ENCODE measurements at regions not wholly inside any gene's neighbourhood (a gene's known extent, or its start where the extent isn't known, plus 50 kb on each side); places are given as distances from the start of the nearest gene placed in this dataset.

GRCh38 chr14:98924046-98924445 lies 348.0 kb downstream of the BCL11B start:
- peak; percentile 16 to 29 for DNase-seq
- FAIRE-seq = no peak
- no peak overlapping the region for H3K27ac ChIP-seq (ENCODE audit: low read depth in 1 of 3, low read length in 2 of 3)
- H3K9me3 ChIP-seq (ENCODE audit: control insufficient read depth in 2 of 2, insufficient read depth in 1 of 2, low read depth in 1 of 2, low read length in 1 of 2) = no peaks in the 10 kb centered on the region
- no peaks in the 10 kb centered on the region for H3K36me3 ChIP-seq (ENCODE audit: control insufficient read depth in 3 of 3, insufficient read depth in 2 of 3, low read depth in 1 of 3, low read length in 3 of 3)
- H3K4me3 ChIP-seq (ENCODE audit: low read depth in 1 of 3, low read length in 3 of 3) = no peak overlapping the region
- peaks cover 0 to 2% (median 0%) of the 10 kb centered on the region in 3 donors for H3K4me1 ChIP-seq (ENCODE audit: control insufficient read depth in 3 of 3, insufficient read depth in 2 of 3, low read depth in 1 of 3, low read length in 2 of 3)
- no peaks in the 10 kb centered on the region for H3K27me3 ChIP-seq (ENCODE audit: control insufficient read depth in 3 of 3, insufficient read depth in 3 of 3, low read length in 3 of 3)
- 32 to 73% (median 42%) methylated on average over 8 of the region's 8 CpGs for WGBS, 3 donors

GRCh38 chr14:98925354-98926040 lies 346.5 kb downstream of the BCL11B start:
- peaks cover 0 to 2% (median 0%) of the 10 kb centered on the region in 3 donors for H3K4me1 ChIP-seq (ENCODE audit: control insufficient read depth in 3 of 3, insufficient read depth in 2 of 3, low read depth in 1 of 3, low read length in 2 of 3)
- no peak for DNase-seq
- no peaks in the 10 kb centered on the region for H3K27me3 ChIP-seq (ENCODE audit: control insufficient read depth in 3 of 3, insufficient read depth in 3 of 3, low read length in 3 of 3)
- no peak overlapping the region for H3K4me3 ChIP-seq (ENCODE audit: low read depth in 1 of 3, low read length in 3 of 3)
- no peak overlapping the region for H3K27ac ChIP-seq (ENCODE audit: low read depth in 1 of 3, low read length in 2 of 3)
- no peaks in the 10 kb centered on the region for H3K9me3 ChIP-seq (ENCODE audit: control insufficient read depth in 2 of 2, insufficient read depth in 1 of 2, low read depth in 1 of 2, low read length in 1 of 2)
- WGBS, 3 donors = 60 to 84% (median 61%) methylated on average over 7 of the region's 7 CpGs
- no peaks in the 10 kb centered on the region for H3K36me3 ChIP-seq (ENCODE audit: control insufficient read depth in 3 of 3, insufficient read depth in 2 of 3, low read depth in 1 of 3, low read length in 3 of 3)
- FAIRE-seq = no peak

- no peaks in the 10 kb centered on the region for H3K9me3 ChIP-seq (ENCODE audit: control insufficient read depth in 2 of 2, insufficient read depth in 1 of 2, low read depth in 1 of 2, low read length in 1 of 2)
- no peak overlapping the region for H3K27ac ChIP-seq (ENCODE audit: low read depth in 1 of 3, low read length in 2 of 3)
- 21 to 68% (median 47%) methylated on average over 11 of the region's 11 CpGs for WGBS, 3 donors
- peak in 1 of 2 donors; percentile 66 for DNase-seq
- H3K27me3 ChIP-seq (ENCODE audit: control insufficient read depth in 3 of 3, insufficient read depth in 3 of 3, low read length in 3 of 3) = no peaks in the 10 kb centered on the region
- H3K4me3 ChIP-seq (ENCODE audit: low read depth in 1 of 3, low read length in 3 of 3) = no peak overlapping the region
- no peaks in the 10 kb centered on the region for H3K36me3 ChIP-seq (ENCODE audit: control insufficient read depth in 3 of 3, insufficient read depth in 2 of 3, low read depth in 1 of 3, low read length in 3 of 3)
- FAIRE-seq = no peak
- H3K4me1 ChIP-seq (ENCODE audit: control insufficient read depth in 3 of 3, insufficient read depth in 2 of 3, low read depth in 1 of 3, low read length in 2 of 3) = peaks cover 0 to 2% (median 0%) of the 10 kb centered on the region in 3 donors
Measured at GRCh38 chr14:98926146-98926545, 345.9 kb downstream of the BCL11B start.

GRCh38 chr14:98926801-98927200 lies 345.2 kb downstream of the BCL11B start:
- no peak for FAIRE-seq

DNA sequence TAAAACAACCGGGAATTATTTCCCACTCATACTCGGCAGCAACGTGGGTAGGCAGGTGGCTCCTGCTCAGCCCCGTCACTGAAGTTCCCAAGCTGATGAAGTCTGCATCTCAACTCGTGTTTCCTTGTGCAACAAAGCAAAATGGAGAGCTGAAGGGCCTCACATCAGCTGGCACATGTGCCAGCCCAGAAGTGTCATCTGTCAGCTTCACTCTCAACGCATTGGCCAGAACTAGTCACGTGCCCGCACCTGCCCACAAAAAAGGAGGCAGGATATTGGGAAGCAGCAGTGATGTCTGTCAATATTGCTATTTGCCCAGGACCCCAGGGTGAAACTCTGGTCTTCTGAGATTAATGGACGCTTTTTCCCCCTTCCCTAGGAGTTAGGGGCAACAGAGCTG lies 344.0 kb downstream of the BCL11B start:
- Histone ChIP-seq H3K27me3 (ENCODE audit: control insufficient read depth in 3 of 3, insufficient read depth in 3 of 3, low read length in 3 of 3) (no peaks in the 10 kb centered on the region), H3K9me3 (ENCODE audit: control insufficient read depth in 2 of 2, insufficient read depth in 1 of 2, low read depth in 1 of 2, low read length in 1 of 2) (no peaks in the 10 kb centered on the region), H3K4me3 (ENCODE audit: low read depth in 1 of 3, low read length in 3 of 3) (no peak overlapping the region), H3K36me3 (ENCODE audit: control insufficient read depth in 3 of 3, insufficient read depth in 2 of 3, low read depth in 1 of 3, low read length in 3 of 3) (no peaks in the 10 kb centered on the region), H3K27ac (ENCODE audit: low read depth in 1 of 3, low read length in 2 of 3) (no peak overlapping the region), H3K4me1 (ENCODE audit: control insufficient read depth in 3 of 3, insufficient read depth in 2 of 3, low read depth in 1 of 3, low read length in 2 of 3) (peaks cover 0 to 4% (median 2%) of the 10 kb centered on the region in 3 donors)
- no peak for DNase-seq
- 90 to 96% (median 96%) methylated on average over 9 of the region's 9 CpGs for WGBS, 3 donors
- FAIRE-seq = no peak

More at GRCh38 chr14:98926801-98927200, 345.2 kb downstream of the BCL11B start:
- Histone ChIP-seq H3K36me3 (ENCODE audit: control insufficient read depth in 3 of 3, insufficient read depth in 2 of 3, low read depth in 1 of 3, low read length in 3 of 3) (no peaks in the 10 kb centered on the region), H3K4me3 (ENCODE audit: low read depth in 1 of 3, low read length in 3 of 3) (no peak overlapping the region), H3K27me3 (ENCODE audit: control insufficient read depth in 3 of 3, insufficient read depth in 3 of 3, low read length in 3 of 3) (no peaks in the 10 kb centered on the region), H3K4me1 (ENCODE audit: control insufficient read depth in 3 of 3, insufficient read depth in 2 of 3, low read depth in 1 of 3, low read length in 2 of 3) (peaks cover 0 to 2% (median 0%) of the 10 kb centered on the region in 3 donors), H3K27ac (ENCODE audit: low read depth in 1 of 3, low read length in 2 of 3) (no peak overlapping the region), H3K9me3 (ENCODE audit: control insufficient read depth in 2 of 2, insufficient read depth in 1 of 2, low read depth in 1 of 2, low read length in 1 of 2) (no peaks in the 10 kb centered on the region)
- no peak for DNase-seq
- WGBS, 3 donors = 60 to 71% (median 63%) methylated on average over 4 of the region's 4 CpGs

- Histone ChIP-seq H3K27me3 (ENCODE audit: control insufficient read depth in 3 of 3, insufficient read depth in 3 of 3, low read length in 3 of 3) (no peaks in the 10 kb centered on the region), H3K4me1 (ENCODE audit: control insufficient read depth in 3 of 3, insufficient read depth in 2 of 3, low read depth in 1 of 3, low read length in 2 of 3) (peaks cover 0 to 4% (median 2%) of the 10 kb centered on the region in 3 donors), H3K27ac (ENCODE audit: low read depth in 1 of 3, low read length in 2 of 3) (no peak overlapping the region), H3K36me3 (ENCODE audit: control insufficient read depth in 3 of 3, insufficient read depth in 2 of 3, low read depth in 1 of 3, low read length in 3 of 3) (no peaks in the 10 kb centered on the region), H3K9me3 (ENCODE audit: control insufficient read depth in 2 of 2, insufficient read depth in 1 of 2, low read depth in 1 of 2, low read length in 1 of 2) (no peaks in the 10 kb centered on the region), H3K4me3 (ENCODE audit: low read depth in 1 of 3, low read length in 3 of 3) (no peak overlapping the region)
- DNase-seq (no peak), FAIRE-seq (no peak)
- WGBS, 3 donors = 87 to 95% (median 89%) methylated on average over 8 of the region's 8 CpGs
Measured at GRCh38 chr14:98928418-98928817, 343.6 kb downstream of the BCL11B start.

DNA sequence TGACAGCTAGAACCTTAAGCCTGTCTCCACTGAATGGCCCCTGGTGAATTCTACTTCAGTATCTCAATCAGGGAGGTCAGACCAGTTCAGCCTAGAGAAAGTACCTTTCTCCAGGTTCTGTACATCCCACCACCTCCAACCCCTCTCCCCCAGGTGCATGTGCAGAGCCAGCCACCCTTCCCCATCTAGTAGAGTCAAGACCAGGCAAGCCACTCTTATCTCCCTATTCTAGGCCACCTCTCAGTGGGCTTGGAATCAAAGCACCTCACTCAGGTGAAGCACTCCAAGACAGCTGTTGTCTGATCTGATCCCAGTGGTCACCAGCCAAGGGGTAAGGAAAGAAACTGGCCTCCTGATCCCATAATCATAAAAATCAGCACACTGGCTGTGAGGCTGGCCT lies 340.9 kb downstream of the BCL11B start:
- H3K4me1 ChIP-seq (ENCODE audit: control insufficient read depth in 3 of 3, insufficient read depth in 2 of 3, low read depth in 1 of 3, low read length in 2 of 3) = peaks cover 0 to 4% (median 2%) of the 10 kb centered on the region in 3 donors
- H3K4me3 ChIP-seq (ENCODE audit: low read depth in 1 of 3, low read length in 3 of 3) = no peak overlapping the region
- H3K27me3 ChIP-seq (ENCODE audit: control insufficient read depth in 3 of 3, insufficient read depth in 3 of 3, low read length in 3 of 3) = no peaks in the 10 kb centered on the region
- FAIRE-seq (no peak), DNase-seq (no peak)
- no peaks in the 10 kb centered on the region for H3K9me3 ChIP-seq (ENCODE audit: control insufficient read depth in 2 of 2, insufficient read depth in 1 of 2, low read depth in 1 of 2, low read length in 1 of 2)
- H3K27ac ChIP-seq (ENCODE audit: low read depth in 1 of 3, low read length in 2 of 3) = peak overlapping the region in 1 of 3 donors; percentile 22
- H3K36me3 ChIP-seq (ENCODE audit: control insufficient read depth in 3 of 3, insufficient read depth in 2 of 3, low read depth in 1 of 3, low read length in 3 of 3) = no peaks in the 10 kb centered on the region

DNA sequence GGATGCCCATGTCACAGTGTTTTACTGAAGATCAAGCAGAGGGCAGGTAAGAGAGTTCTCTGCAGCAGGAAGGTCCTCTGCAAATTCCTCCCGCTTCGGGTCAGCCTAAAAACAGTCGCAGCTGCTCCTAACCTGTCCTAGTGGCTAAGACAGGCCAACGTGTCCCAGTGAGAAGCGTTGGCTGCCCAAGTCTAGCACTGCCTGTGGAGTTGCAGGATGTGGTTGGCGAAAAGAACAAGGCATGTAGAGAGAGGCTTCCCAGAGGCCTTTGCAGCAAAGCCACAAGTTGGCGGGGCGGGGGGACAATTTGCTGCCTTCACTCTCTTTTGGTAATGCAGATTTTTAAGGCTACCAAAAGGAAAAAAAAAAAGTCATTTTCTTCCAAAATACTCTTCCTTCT lies 340.1 kb downstream of the BCL11B start:
- peak in 1 of 2 donors; percentile 64 for DNase-seq
- peak overlapping the region in 1 of 3 donors; percentile 22 for H3K27ac ChIP-seq (ENCODE audit: low read depth in 1 of 3, low read length in 2 of 3)

More for the DNA sequence above, 340.1 kb downstream of the BCL11B start:
- Histone ChIP-seq H3K4me1 (ENCODE audit: control insufficient read depth in 3 of 3, insufficient read depth in 2 of 3, low read depth in 1 of 3, low read length in 2 of 3) (peaks cover 0 to 4% (median 0%) of the 10 kb centered on the region in 3 donors), H3K36me3 (ENCODE audit: control insufficient read depth in 3 of 3, insufficient read depth in 2 of 3, low read depth in 1 of 3, low read length in 3 of 3) (no peaks in the 10 kb centered on the region), H3K4me3 (ENCODE audit: low read depth in 1 of 3, low read length in 3 of 3) (no peak overlapping the region), H3K27me3 (ENCODE audit: control insufficient read depth in 3 of 3, insufficient read depth in 3 of 3, low read length in 3 of 3) (no peaks in the 10 kb centered on the region), H3K9me3 (ENCODE audit: control insufficient read depth in 2 of 2, insufficient read depth in 1 of 2, low read depth in 1 of 2, low read length in 1 of 2) (no peaks in the 10 kb centered on the region)
- 72 to 90% (median 76%) methylated on average over 8 of the region's 8 CpGs for WGBS, 3 donors
- no peak for FAIRE-seq
